ENCODE measurements at regions not wholly inside any gene's neighbourhood (a gene's known extent, or its start where the extent isn't known, plus 50 kb on each side); places are given as distances from the start of the nearest gene placed in this dataset.
"Not testable (repeated sequence)": the region's sequence is repeated elsewhere in the genome, so short reads cannot be mapped to it uniquely, and the experiment has no call there.

DNA sequence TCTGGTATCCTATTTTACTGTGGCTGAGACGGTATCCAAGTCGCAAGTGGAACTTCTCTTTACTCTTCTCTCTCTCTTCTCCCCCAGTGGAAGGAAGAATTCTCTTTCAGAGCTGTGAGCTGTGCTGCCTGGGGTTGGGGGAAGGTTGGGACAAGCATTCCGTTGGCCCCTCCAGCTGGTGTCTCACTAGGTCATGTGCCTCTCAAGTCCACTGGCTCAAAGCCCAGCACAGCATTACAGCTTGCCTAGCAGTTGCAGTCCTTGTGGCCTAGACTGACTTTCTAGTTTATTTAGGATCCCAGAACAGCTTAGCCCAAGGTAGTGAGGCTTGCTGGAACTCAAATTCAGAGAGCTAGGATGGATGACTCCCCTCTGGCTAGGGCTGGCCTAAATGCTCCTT, 76.1 kb upstream of the SPATA16 start:
- peak; percentile 40 for DNase-seq (ENCODE audit: low read depth)

DNA sequence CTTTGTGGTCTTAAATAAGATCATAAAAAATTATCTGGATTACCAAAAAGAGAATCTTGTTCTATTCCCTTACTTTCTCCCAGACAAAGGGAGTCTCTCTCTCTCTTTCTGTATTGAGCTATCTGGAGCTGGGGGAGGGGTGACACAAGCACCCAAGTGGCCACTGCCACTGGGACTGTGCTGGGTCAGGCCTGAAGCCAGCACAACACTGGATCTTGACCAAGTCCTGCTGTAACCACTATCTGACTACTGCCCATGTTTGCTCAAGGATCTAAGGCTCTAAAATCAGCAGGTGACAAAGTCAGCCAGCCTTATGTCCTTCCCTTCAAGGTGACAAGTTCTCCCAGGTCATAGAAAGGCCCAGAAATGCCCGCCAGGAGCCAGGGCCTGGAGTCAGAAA, 75.0 kb upstream of the SPATA16 start:
- DNase-seq (ENCODE audit: low read depth), result no peak

DNA sequence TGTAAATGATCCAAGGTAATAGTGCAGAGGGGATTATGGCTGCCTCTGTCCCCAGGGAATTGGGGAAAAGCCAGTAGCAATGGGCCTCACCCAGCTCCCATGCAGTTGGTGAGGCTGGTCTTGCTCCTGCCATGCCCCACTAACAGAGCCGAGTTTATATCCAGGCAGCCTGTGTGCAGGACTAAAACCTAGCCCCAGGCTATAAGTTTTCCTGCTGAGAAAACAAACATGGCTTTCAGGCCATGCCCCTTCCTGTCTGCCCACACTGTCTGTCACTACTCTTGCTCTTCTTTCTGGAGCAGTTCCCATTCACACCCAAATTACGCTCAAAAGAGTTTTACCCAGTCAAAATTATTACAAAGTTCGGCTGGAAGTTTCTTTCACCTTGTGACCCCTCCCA, 73.5 kb upstream of the SPATA16 start:
- no peak for DNase-seq (ENCODE audit: low read depth)

DNA sequence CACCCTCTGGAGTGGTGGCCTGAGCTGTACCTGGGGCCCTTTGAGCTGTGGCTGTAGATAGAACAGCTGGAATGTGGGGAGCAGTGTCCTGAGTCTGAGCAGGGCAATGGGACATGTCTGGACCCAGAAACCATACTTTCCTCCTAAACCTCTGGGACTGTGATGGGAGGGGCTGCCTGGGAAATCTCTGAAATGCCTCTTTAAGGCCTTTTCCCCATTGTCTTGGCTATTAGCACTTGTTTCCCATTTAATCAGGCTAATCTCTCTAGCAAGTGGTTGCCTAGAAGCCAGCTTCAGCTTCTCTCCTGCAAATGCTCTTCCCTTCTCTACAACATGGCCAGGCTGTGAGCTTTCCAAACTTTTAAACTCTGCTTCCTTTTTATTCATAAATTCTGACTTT, 58.5 kb upstream of the SPATA16 start:
- DNase-seq (ENCODE audit: low read depth), result no peak

DNA sequence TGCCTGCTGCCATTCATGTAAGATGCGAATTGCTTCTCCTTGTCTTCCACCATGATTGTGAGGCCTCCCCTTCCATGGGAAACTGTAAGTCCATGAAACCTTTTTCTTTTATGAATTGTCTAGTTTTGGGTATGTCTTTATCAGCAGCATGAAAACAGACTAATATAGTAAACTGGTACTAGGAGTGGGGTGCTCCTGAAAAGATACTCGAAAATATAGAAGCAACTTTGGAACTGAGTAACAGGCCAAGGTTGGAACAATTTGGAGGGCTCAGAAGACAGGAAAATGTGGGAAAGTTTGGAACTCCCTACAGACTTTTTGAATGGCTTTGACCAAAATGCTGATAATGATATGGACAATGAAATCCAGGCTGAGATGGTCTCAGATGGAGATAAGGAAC, 53.8 kb upstream of the SPATA16 start:
- DNase-seq (ENCODE audit: low read depth), result not testable (repeated sequence)

DNA sequence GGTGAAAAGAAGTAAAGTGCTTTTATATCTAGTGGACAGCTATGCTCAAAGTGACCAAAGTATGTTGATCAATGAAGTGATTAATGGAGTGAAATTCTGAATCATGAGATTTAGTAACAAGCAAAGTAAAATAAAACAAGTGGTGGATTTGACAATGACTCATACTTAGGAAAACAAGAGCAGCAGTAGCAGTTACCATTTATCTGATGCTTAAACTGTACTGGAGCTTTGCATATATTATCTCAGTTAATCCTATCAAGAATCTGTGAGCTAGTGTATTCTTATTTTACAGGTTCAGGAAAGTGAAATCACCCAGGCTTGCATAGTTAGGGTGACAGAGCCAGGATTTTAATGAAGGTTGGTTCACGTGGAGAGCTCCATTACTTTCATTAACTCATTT, 50.6 kb upstream of the SPATA16 start:
- peak; percentile 47 for DNase-seq (ENCODE audit: low read depth)

Data from HT1080 (cell line).